Loucy (cell line): ENCODE measurements at regions not wholly inside any gene's neighbourhood (a gene's known extent, or its start where the extent isn't known, plus 50 kb on each side); places are given as distances from the start of the nearest gene placed in this dataset.

ENCODE experiments used
- CTCF ChIP-seq: fragments of 200-600 bp; sonication (generic); conservative IDR thresholded peaks from 2 replicates; pipeline ENCODE4 v1.5.1; 2014; ENCODE audit warnings: mild to moderate bottlenecking, antibody characterized with exemption, low read length
- EZH2phosphoT487 ChIP-seq: fragments of 200-600 bp; IDR thresholded peaks from 2 replicates; pipeline ENCODE4 v1.6.1; 2018; ENCODE audit warnings: antibody characterized with exemption, mild to moderate bottlenecking, moderate library complexity, borderline replicate concordance

GRCh38 chrX:86964321-86964720 lies 553.3 kb upstream of the KLHL4 start:
- TF ChIP-seq CTCF (no peak), EZH2phosphoT487 (no peak)
